ENCODE measurements at regions not wholly inside any gene's neighbourhood (a gene's known extent, or its start where the extent isn't known, plus 50 kb on each side); places are given as distances from the start of the nearest gene placed in this dataset.

- no peak for TF ChIP-seq CTCF (IDR thresholded peaks at IDR 0.05; ENCODE audit: low read length, missing control alignments)
- no peak overlapping the region for H3K4me3 ChIP-seq (replicated peaks; ENCODE audit: low read depth, low read length)
- no peak for DNase-seq (ENCODE audit: low read depth)
Measured at GRCh38 chr1:5111581-5111980, 457.2 kb downstream of the AJAP1 start.

- no peak overlapping the region for H3K4me3 ChIP-seq (replicated peaks; ENCODE audit: low read depth, low read length)
- no peak for DNase-seq (ENCODE audit: low read depth)
- TF ChIP-seq CTCF (IDR thresholded peaks at IDR 0.05; ENCODE audit: low read length, missing control alignments): no peak
Measured at GRCh38 chr1:5110508-5110907, 456.1 kb downstream of the AJAP1 start.

GRCh38 chr1:5109633-5110032, 455.2 kb downstream of the AJAP1 start:
- TF ChIP-seq CTCF (IDR thresholded peaks at IDR 0.05; ENCODE audit: low read length, missing control alignments): no peak
- H3K4me3 ChIP-seq (replicated peaks; ENCODE audit: low read depth, low read length): no peak overlapping the region
- DNase-seq (ENCODE audit: low read depth): no peak

- TF ChIP-seq CTCF (IDR thresholded peaks at IDR 0.05; ENCODE audit: low read length, missing control alignments): no peak
- DNase-seq (ENCODE audit: low read depth): no peak
Measured at GRCh38 chr1:5108740-5109139, 454.3 kb downstream of the AJAP1 start.

GRCh38 chr1:5105744-5106143, 451.3 kb downstream of the AJAP1 start:
- H3K4me3 ChIP-seq (replicated peaks; ENCODE audit: low read depth, low read length): no peak overlapping the region
- no peak for DNase-seq (ENCODE audit: low read depth)
- no peak for TF ChIP-seq CTCF (IDR thresholded peaks at IDR 0.05; ENCODE audit: low read length, missing control alignments)

More at GRCh38 chr1:5108740-5109139, 454.3 kb downstream of the AJAP1 start:
- no peak overlapping the region for H3K4me3 ChIP-seq (replicated peaks; ENCODE audit: low read depth, low read length)

DNA sequence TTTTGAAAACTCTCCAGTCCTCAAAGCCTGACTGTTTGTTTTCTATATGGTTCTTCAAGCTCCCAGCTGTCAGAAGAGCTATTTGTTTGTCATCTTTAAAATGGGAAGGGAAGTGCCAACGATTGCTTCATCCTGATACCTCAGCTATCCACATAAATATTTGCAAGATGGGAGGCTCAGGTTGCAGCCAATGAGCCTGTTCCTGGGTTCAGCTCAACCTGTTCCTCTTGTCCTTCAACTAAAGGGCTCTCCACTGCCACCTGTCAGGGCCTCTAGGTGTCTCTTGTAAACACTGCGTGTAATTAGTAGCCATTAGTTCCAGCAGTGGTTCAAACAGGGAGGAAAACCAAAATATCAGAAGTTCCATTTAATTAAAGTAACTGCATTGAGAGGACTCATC, 445.1 kb downstream of the AJAP1 start:
- TF ChIP-seq CTCF (IDR thresholded peaks at IDR 0.05; ENCODE audit: low read length, missing control alignments): no peak
- H3K4me3 ChIP-seq (replicated peaks; ENCODE audit: low read depth, low read length): no peak overlapping the region
- DNase-seq (ENCODE audit: low read depth): no peak

DNA sequence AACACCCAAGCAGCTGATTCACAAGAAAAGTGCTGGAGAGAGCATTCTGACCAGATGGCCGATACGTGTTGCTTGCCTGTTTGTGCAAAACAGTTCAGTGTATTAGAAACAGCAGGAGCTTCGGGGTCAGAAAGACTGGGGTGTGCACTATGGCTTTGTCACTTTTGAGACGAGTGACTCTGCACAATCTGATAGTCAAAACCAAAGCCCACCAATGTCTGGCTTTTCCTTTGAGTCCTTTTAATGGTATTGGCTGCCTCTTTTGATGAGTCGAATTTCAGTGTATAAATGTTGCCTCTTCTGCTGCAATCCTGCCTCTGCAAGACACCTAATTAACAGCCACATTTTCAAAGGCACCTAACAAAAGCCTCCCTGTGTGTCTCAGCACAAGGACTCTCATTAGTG, 444.6 kb downstream of the AJAP1 start:
- no peak for DNase-seq (ENCODE audit: low read depth)
- no peak for TF ChIP-seq CTCF (IDR thresholded peaks at IDR 0.05; ENCODE audit: low read length, missing control alignments)
- H3K4me3 ChIP-seq (replicated peaks; ENCODE audit: low read depth, low read length): no peak overlapping the region

Measured in fibroblast of pulmonary artery (primary cell).